Loucy (cell line): ENCODE measurements at regions not wholly inside any gene's neighbourhood (a gene's known extent, or its start where the extent isn't known, plus 50 kb on each side); places are given as distances from the start of the nearest gene placed in this dataset.
A peak's percentile ranks its signal among the peaks of the same experiment; 100 is the strongest.

Source experiments
- H2AFZ ChIP-seq: fragments of 200-600 bp; sonication (generic); 2 replicates; pipeline ENCODE4 v1.6.0; 2016; ENCODE audit warnings: antibody characterized with exemption, mild to moderate bottlenecking, low read length, moderate library complexity
- H3F3A ChIP-seq: fragments of 200-600 bp; 2 replicates; pipeline ENCODE4 v1.6.0; 2016; ENCODE audit warnings: antibody characterized with exemption, low read depth, mild to moderate bottlenecking
- H3K27me3 ChIP-seq: fragments of 200-600 bp; sonication (generic); 2 replicates; pipeline ENCODE4 v1.6.1; 2014; ENCODE audit warnings: low read length, mild to moderate bottlenecking; ENCODE audit not compliant: insufficient read depth, poor library complexity, severe bottlenecking
- H3K36me3 ChIP-seq: fragments of 200-600 bp; sonication (generic); 2 replicates; pipeline ENCODE4 v1.6.1; 2016; ENCODE audit warnings: low read length; ENCODE audit not compliant: insufficient read depth
- H3K4me1 ChIP-seq: fragments of 200-600 bp; sonication (generic); 2 replicates; pipeline ENCODE4 v1.5.1; 2014; ENCODE audit warnings: low read length, mild to moderate bottlenecking; ENCODE audit not compliant: insufficient read depth, poor library complexity, severe bottlenecking
- H3K4me2 ChIP-seq: fragments of 200-600 bp; sonication (generic); 2 replicates; pipeline ENCODE4 v1.6.0; 2014; ENCODE audit warnings: antibody characterized with exemption, low read length, low read depth, mild to moderate bottlenecking; ENCODE audit not compliant: poor library complexity, severe bottlenecking
- H3K4me3 ChIP-seq: fragments of 200-600 bp; sonication (generic); 2 replicates; pipeline ENCODE4 v1.5.1; 2014; ENCODE audit warnings: low read length, mild to moderate bottlenecking, mixed read lengths; ENCODE audit not compliant: poor library complexity, severe bottlenecking
- H3K79me2 ChIP-seq: fragments of 200-600 bp; sonication (generic); 2 replicates; pipeline ENCODE4 v1.6.1; 2014; ENCODE audit warnings: low read length; ENCODE audit not compliant: insufficient read depth
- H3K9ac ChIP-seq: fragments of 200-600 bp; sonication (generic); 2 replicates; pipeline ENCODE4 v1.6.0; 2014; ENCODE audit warnings: mild to moderate bottlenecking, low read depth, low read length, moderate library complexity; ENCODE audit not compliant: poor library complexity, severe bottlenecking
- H3K9me2 ChIP-seq: fragments of 200-600 bp; sonication (generic); replicated peaks from 2 replicates; pipeline ENCODE4 v1.6.1; 2016; ENCODE audit warnings: low read depth, low read length, mixed read lengths
- H3K9me3 ChIP-seq: fragments of 200-600 bp; sonication (generic); 2 replicates; pipeline ENCODE4 v1.6.1; 2014; ENCODE audit warnings: mild to moderate bottlenecking, antibody characterized with exemption, low read length, low read depth; ENCODE audit not compliant: insufficient read depth
- H4K20me1 ChIP-seq: fragments of 200-600 bp; sonication (generic); 2 replicates; pipeline ENCODE4 v1.6.0; 2014; ENCODE audit warnings: antibody characterized with exemption, low read length, mild to moderate bottlenecking; ENCODE audit not compliant: insufficient read depth, poor library complexity, severe bottlenecking
- CTCF ChIP-seq: fragments of 200-600 bp; sonication (generic); conservative IDR thresholded peaks from 2 replicates; pipeline ENCODE4 v1.5.1; 2014; ENCODE audit warnings: mild to moderate bottlenecking, antibody characterized with exemption, low read length
- EZH2phosphoT487 ChIP-seq: fragments of 200-600 bp; IDR thresholded peaks from 2 replicates; pipeline ENCODE4 v1.6.1; 2018; ENCODE audit warnings: antibody characterized with exemption, mild to moderate bottlenecking, moderate library complexity, borderline replicate concordance

- no peak overlapping the region for H3K9ac ChIP-seq
- no peaks in the 10 kb centered on the region for H3K36me3 ChIP-seq
- no peaks in the 10 kb centered on the region for H3K79me2 ChIP-seq
- H3F3A ChIP-seq = no peaks in the 10 kb centered on the region
- peaks cover 6% of the 10 kb centered on the region for H3K4me1 ChIP-seq
- H3K4me2 ChIP-seq = peak overlapping the region; percentile 53
- H4K20me1 ChIP-seq = no peaks in the 10 kb centered on the region
- H3K9me3 ChIP-seq = no peaks in the 10 kb centered on the region
- no peaks in the 10 kb centered on the region for H3K27me3 ChIP-seq
- H3K9me2 ChIP-seq = no peaks in the 10 kb centered on the region
- no peak for TF ChIP-seq CTCF
- TF ChIP-seq EZH2phosphoT487 = no peak
- no peak overlapping the region for H2AFZ ChIP-seq
- H3K4me3 ChIP-seq = peak overlapping the region; percentile 48
Measured at GRCh38 chr19:31214086-31214485, 135.2 kb downstream of the TSHZ3 start.

- H3K9me3 ChIP-seq = no peaks in the 10 kb centered on the region
- TF ChIP-seq EZH2phosphoT487 (no peak), CTCF (no peak)
- H3K79me2 ChIP-seq = no peaks in the 10 kb centered on the region
- peaks cover 6% of the 10 kb centered on the region for H3K4me1 ChIP-seq
- no peaks in the 10 kb centered on the region for H3K9me2 ChIP-seq
- no peaks in the 10 kb centered on the region for H3F3A ChIP-seq
- no peaks in the 10 kb centered on the region for H4K20me1 ChIP-seq
- no peak overlapping the region for H3K4me2 ChIP-seq
- no peak overlapping the region for H3K4me3 ChIP-seq
- no peaks in the 10 kb centered on the region for H3K27me3 ChIP-seq
- H3K36me3 ChIP-seq = no peaks in the 10 kb centered on the region
- no peak overlapping the region for H3K9ac ChIP-seq
- no peak overlapping the region for H2AFZ ChIP-seq
Measured at GRCh38 chr19:31211088-31211487, 138.1 kb downstream of the TSHZ3 start.

GRCh38 chr19:31205887-31206518 is 143.2 kb downstream of the TSHZ3 start:
- H3K36me3 ChIP-seq = no peaks in the 10 kb centered on the region
- H2AFZ ChIP-seq = no peak overlapping the region
- H3K4me3 ChIP-seq = no peak overlapping the region
- no peaks in the 10 kb centered on the region for H3F3A ChIP-seq
- no peaks in the 10 kb centered on the region for H3K9me2 ChIP-seq
- no peaks in the 10 kb centered on the region for H4K20me1 ChIP-seq
- no peak for TF ChIP-seq EZH2phosphoT487
- TF ChIP-seq CTCF = no peak
- 0 out of 2 replicates have a peak, but pooled peaks cover 3% of the 10 kb centered on the region for H3K9me3 ChIP-seq
- no peaks in the 10 kb centered on the region for H3K4me1 ChIP-seq
- no peaks in the 10 kb centered on the region for H3K27me3 ChIP-seq
- no peak overlapping the region for H3K9ac ChIP-seq
- H3K79me2 ChIP-seq = no peaks in the 10 kb centered on the region
- no peak overlapping the region for H3K4me2 ChIP-seq
